NCI-H1436 treated with DMSO at 0.1 percent for 48 hours (cell line): ENCODE measurements at regions not wholly inside any gene's neighbourhood (a gene's known extent, or its start where the extent isn't known, plus 50 kb on each side); places are given as distances from the start of the nearest gene placed in this dataset.
"Not testable (repeated sequence)": the region's sequence is repeated elsewhere in the genome, so short reads cannot be mapped to it uniquely, and the experiment has no call there.

ENCODE experiments used
- DNase-seq: peaks from one replicate; lab custom pipeline; 2025; lab: John Stamatoyannopoulos, UW

DNA sequence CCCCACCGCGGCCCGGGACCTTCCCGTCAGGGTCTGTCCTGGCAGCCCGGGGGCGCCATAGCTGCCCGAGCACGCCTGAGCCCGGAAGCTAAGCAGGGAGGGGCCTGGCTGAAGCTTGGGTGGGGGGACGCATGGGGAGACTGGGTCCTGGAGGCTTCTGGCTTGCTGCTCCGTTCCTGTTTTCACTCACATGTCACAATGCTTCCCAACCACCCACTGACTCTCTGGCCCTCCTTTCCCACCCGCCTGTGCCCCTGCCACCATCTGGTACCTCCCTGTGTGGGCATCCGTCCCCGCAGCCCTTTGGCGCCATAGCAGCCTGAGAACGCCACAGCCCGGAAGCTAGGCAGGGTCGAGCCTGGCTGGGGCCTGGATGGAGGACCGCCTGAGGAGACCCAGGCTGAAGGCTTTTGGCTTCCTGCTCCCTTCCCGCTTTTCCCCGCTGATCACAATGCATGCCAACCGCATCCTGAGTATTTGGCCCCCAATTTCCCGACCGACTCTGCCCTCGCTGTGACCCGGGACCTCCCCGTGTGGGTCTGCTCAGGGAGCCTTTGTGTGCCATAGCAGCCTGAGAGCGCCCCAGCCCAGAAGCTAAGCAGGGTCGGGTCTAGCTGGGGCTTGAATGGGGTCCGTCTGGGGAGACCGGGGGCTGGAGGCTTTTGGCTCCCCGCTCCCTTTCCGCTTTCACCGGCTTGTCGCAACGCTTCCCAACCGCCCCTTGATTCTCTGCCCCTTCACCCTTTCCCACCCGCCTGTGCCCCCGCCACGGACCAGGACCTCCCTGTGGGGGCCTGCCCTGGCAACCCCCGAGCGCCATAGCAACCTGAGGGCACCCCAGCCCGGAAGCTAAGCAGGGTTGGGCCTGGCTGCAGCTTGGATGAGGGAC lies 2290.1 kb downstream of the TP53TG3F start:
- no peak for DNase-seq

DNA sequence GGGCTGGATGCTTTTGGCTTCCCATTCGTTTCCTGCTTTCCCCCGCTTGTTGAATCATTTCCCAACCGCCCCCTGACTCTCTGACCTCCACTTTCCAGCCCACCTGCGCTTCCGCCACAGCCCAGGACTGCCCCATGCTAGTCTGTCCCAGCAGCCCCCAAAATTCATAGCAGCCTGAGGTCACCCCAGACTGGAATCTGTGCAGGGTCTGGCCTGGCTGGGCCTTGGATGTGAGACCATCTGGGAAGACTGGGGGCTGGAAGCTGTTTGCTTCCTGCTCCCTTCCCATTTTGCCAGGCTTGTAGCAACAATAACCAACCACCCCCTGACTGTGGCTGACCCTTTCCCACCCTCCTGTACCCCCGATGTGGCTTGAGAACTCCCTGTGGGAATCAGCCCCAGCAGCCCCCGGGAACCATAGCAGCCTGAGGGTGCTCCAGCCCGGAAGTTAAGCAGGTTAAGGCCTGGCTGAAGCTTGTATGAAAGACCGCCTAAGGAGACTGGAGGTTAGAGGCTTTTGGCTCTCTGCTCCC lies 2290.8 kb downstream of the TP53TG3F start:
- no peak for DNase-seq

DNA sequence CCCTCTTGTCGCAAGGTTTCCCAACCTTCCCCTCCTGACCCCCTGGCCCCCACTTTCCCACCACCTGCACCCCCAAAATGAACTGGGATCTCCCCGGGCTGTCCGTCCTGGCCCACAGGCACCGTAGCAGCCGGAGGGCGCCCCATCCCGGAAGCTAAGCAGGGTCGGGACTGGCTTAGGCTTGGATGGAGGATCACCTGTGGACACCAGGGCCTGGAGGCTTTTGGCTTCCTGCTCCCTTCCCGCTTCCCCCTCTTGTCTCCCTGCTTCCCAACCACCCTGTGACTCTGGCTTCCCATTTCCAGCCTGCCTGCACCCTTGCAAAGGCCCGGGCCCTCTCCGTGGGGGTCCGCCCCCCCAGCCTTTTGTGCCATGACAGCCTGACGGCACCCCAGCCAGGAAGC lies 2291.3 kb downstream of the TP53TG3F start:
- DNase-seq, result no peak

DNA sequence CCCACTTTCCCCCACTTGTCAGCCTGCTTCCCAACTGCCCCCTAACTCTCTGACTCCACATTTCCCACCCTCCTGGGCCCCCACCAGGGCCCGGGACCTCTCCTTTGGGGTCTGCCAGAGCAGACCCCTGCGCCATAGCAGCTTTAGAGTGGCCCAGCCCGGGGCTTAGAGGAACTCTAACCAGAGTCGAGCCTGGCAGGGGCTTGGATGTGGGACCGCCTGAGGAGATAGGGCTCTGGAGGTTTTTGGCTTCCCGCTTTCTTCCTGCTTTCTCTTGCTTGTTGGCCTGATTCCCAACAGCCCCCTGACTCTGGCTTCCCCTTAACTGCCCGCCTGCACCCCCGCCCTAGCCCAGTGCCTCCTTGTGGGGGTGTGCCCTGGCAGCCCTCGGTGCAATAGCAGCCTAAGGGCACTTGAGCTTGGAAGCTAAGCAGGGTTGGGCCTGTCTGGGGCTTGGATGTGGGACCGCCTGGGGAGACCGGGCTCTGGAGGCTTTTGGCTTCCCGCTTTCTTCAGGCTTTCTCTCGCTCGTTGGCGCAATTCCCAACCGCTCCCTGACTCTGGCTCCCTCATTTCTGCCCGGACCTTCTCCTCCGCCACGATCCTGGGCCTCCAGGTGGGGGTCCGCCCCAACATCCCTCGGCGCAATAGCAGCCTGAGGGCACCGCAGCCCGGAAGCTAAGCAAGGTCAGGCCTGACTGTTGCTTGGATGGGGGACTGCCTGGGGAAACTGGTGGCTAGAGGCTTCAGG lies 2292.0 kb downstream of the TP53TG3F start:
- no peak for DNase-seq

DNA sequence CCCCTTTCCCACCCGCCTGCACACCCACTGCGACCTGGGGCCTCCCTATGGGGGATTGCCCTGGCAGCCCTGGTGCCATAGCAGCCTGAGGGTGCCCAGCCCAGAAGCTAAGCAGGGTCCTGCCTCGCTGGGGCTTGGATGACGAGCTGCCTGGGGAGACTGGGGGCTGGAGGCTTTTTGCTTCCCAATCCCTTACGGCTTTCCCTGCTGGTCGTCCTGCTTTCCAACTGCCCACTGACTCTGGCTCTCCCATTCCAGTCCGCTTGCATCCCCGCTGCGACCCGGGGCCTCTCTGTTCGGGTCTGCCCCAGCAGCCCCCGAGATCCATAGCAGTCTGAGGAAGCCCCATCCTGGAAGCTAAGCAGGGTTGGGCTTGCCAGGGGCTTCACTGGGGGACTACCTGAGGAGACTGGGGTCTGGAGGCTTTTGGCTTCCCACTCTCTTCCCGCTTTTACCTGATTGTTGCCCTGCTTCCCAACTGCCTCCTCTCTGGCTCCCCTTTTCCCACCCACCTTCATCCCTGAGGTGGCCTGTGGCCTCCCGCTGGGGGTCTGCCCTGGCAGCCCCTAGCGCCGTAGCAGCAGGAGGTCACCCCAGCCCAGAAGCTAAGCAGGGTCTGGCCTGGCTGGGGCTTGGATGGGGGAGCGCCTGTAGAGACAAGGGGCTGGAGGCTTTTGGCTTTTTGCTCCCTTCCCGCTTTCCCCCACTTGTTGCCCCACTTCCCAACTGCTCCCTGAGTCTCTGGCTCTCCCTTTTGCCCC lies 2292.8 kb downstream of the TP53TG3F start:
- no peak for DNase-seq

DNA sequence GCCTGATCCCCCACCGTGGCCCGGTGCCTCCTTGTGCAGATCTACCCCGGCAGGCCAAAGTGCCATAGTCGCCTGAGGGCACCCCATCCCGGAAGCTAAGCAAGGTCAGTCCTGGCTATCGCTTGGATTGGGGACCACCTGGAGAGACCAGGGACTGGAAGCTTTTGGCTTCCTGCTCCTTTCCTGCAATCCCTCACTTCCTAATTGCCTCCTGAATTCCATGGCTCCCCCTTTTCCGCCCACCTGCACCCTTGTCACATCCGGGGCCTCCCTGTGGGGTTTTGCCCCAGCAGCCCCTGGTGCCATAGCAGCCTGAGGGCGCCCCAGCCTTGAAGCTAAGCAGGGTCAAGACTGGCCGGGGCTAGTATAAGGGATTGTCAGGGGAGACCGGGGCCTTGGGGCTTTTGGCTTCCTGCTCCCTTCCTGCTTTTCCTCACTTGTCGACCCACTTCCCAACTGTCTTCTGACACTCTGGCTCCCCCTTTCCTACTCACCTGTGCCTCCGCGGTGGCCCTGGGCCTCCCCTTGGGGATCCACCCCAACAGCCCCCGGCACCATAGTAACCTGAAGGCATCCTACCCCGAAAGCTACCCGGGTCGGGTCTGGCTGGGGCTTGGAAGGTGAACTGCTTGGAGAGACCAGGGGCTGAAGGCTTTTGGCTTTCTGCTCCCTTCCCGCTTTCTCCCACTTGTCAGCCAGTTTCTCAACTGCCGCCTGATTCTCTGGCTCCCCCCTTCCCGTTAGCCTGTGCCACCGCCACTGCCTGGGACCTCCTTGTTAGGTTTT lies 2293.6 kb downstream of the TP53TG3F start:
- DNase-seq, result no peak

DNA sequence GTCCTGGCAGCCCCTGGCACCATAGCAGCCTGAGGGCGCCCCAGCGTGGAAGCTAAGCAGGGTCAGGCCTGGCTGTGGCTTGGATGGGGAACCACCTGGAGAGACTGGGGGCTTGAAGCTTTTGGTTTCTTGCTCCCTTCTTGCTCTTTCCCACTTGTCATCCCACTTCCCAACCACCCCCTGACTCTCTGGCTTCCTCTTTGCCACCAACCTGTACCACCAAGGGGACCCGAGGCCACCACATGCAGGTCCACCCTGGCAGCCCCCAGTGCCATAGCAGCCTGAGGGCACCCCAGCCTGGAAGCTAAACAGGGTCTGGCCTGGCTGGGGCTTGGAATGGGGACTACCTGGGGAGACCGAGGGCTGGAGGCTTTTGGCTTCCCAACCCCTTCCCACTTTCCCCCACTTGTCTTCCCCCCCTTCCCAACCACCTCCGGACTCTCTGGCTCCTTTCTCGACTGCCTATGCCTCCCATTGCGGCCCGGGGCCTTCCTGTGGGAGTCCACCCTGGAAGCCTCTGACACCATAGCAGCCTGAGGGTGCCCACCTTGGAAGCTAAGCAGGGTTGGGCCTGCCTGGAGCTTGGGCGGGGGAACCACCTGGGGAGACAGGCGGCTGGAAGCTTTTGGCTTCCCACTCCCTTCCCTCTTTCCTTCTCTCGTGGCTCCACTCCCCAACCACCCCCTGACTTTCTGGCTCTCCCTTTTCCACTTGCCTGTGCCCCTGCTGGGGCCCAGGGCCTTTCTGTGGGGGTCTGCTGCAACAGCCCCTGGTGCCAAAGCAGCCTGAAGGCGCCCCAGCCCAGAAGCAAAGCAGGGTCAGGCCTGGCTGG lies 2294.4 kb downstream of the TP53TG3F start:
- no peak for DNase-seq

DNA sequence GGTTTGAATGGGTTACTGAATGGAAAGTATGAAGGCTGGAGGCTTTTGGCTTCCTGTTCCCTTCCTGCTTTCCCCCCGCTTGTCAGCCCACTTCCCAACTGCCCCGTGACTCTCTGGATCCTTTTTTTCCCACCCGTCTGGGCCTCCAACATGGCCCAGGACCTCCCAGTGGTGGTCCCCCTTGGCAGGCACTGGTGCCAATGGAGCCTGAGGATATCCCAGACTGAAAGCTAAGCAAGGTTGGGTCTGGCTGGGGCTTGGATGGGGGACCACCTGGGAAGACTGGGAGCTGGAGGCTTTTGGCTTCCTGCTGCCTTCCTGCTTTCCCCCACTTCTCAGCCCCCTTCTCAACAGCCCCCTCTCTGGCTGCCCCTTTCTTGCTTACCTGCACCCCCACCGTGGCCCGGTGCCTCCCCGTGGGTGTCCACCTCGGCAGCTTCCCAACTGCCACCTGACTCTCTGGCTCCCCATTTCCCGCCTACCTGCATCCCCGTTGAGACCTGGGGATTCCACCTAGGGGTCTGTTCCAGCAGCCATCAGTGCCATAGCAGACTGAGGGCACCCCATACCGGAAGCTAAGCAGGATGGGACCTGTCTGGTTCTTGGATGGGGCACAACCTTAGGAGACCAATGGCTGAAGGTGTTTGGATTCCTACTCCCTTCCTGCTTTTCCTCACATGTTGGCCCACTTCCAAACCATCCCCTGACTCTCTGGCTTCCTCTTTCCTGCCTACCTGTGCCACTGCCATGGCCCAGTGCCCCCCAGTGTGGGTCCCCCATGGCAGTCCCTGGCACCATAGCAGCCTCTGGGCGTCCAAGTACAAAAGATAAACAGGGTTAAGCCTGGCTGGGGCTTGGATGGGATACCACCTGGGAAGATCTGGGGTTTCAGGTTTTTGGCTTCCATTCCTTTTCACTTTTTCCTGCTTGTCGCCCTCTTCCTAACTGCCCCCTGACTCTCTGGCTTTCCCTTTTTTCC lies 2295.3 kb downstream of the TP53TG3F start:
- DNase-seq, result no peak

DNA sequence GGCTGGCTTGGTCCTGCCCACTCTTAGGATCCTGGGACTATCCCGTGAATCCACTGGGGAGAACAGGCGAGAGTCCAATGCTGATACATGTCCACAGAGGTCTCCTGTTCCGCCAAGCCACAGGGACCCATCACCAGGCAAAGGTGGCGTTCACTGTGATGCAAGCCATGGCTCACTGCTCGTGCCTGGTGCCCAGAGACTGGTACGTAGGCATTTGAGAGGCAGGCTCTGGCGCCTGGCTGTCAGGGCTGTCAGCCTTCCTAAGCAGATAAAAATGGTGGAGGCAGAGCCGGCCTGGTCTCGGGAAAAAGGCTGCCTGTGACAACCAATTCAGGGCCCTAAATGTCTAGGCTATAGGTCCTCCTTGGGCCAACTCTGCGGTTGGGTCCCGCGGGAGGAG lies 2329.0 kb downstream of the TP53TG3F start:
- DNase-seq, result no peak

DNA sequence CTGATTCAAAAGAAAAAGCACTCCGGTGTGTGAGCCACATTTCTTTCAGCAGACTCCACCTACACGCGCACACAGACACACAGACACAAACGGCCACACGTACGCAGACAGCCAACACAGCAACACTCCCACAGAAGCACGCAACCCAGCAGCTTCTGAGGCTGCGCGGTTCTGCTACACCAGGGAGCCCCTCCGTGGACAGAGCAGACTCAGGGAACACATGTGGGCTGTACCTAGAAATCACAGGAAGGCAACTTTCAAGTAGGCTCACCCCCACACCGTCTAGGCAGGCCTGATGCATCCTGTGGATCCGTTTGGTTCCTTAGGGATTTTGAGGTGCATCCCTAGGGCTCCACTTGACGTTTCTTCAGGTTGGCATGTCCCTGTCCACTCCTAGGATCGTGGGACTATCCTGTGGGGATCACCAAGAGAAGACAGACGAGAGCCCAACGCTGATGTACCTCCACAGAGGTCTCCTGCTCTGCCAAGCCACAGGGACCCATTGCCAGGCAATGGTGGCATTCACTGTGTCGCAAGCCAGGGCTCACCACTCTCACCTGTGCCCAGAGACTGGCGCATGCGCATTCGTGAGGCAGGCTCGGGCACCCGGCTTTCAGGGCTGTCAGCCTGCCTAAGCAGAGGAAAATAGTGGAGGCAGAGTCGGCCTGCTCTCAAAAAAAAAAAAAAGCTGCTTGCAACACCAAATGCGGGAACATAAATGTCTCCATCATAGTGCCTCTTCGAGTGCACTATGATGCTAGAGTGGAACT lies 2333.3 kb downstream of the TP53TG3F start:
- DNase-seq, result no peak

DNA sequence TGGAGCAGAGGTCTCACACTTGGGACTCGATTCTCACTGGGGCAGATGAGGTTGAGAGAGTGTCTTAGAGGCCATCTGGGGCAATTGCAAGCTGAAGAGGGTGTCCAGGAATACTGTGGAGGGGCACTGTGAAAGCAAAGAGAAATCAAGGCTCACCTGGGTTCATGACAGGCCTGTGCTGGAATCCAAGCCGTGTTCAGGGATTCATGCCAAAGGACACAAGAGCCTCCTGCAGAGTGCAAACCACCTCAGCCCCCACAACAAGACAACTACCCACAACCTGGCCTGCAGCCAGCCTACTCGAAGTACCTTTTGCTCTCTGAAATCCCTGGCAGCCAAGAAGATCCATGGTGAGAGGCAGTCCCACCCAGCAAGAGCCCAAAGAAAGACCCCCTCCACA lies 2334.2 kb downstream of the TP53TG3F start:
- DNase-seq, result no peak

DNA sequence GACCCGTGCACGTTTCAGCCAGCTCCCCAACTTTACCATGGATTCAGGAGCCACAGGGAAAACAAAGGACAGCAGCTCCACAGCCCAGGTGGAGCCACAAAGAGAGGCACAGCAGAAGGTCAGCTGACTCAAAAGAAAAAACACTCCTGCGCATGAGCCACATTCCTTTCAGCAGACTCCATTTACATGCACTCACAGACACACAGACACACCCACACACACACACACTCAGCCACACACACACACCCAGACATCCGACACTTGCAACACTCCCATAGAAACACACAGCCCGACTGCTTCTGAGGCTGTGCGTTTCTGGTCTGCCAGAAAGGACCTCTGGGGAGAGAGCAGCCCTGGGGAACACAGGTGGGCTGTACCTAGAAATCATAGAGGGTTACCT lies 2335.5 kb downstream of the TP53TG3F start:
- DNase-seq, result no peak

DNA sequence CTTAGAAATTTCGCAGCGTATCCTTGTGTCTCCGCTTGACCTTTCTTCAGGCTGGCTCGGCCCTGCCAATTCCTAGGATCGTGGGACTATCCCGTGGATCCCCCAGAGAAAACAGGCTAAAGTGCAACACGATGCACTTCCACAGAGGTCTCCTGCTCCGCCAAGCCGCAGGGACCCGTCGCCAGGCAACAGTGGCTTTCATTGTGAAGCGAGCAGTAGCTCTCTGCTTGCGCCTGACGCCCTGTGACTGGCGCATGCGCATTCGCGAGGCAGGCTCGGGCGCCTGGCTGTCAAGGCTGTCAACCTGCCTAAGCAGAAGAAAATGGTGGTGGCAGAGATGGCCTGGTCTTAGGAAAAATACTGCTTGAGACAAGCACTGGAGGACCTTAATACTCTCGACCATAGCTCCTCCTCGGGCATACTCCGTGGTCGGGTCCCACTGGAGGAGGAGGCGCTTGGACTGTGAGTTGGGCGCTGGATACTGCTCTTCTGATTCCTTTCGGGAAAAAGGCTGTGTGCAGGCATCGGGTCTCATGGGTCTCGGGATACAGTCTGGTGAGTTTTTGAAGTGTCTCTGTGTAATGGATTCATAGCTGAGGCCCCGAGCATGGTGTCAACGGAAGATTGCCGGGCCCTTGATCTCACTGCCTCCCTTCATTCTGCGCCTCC lies 2336.1 kb downstream of the TP53TG3F start:
- DNase-seq, result no peak

DNA sequence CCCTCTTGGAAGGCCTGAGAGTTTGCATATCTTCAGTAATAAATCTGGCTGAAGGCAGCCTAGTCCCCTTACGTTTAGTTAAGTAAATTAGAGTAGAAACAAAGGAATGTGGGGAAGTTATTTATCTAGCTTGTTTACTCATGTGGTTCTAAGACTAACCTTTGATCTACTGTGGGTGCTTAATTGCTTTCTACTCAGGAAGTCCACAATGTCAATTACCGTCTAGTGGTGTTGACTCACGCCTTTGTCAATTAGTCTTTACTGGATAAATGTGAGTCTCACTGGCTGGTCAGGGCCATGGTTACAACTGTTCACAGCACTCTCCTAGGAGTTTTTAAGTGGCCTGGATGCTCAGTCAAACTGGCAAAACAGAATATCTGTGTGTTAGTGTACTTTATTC lies 2338.4 kb downstream of the TP53TG3F start:
- no peak for DNase-seq

DNA sequence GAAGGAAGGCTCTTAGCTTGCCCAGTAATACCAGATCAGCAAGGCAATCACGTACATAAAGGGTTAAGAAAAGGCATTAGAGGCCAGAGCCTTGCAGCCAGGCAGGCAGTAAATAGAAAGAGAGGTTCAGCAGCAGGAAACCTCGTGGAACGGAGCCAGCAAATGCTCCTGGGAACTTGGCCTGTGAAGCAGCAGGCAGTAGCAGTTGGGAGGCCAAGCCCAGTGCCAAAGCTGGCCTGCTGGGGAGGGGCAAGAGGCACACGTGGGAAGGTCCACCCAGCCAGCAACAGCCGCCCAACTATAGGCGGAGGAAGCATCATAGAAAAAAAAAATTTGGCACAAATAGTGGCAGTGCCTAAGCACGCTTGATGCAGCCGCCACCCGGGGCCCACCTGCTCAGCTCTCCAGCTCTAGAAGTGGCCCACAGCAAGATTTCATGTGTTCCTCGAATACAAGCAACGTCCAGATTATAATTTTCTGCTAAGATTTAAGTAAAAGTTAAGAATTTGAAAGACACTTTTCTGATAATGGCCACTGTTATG lies 2339.5 kb downstream of the TP53TG3F start:
- no peak for DNase-seq

DNA sequence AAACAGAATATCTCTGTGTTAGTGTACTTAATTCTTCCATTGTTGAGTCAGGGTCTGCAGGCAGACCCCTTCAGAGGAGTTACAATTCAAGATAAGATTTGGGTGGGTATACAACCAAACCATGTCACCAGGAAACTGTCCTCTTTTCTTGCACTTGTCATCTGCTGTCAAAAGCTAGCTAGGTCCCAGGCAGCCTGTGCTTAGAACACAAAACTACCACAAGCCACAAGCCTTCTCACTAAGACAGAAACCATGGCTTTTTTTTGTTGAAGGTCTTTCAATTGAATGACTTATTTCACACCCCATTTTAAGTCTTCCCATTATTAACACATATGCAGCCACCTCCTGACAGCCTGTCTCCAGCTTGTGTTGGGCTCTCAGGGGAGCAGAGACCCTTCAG lies 2345.1 kb downstream of the TP53TG3F start:
- DNase-seq, result not testable (repeated sequence)

DNA sequence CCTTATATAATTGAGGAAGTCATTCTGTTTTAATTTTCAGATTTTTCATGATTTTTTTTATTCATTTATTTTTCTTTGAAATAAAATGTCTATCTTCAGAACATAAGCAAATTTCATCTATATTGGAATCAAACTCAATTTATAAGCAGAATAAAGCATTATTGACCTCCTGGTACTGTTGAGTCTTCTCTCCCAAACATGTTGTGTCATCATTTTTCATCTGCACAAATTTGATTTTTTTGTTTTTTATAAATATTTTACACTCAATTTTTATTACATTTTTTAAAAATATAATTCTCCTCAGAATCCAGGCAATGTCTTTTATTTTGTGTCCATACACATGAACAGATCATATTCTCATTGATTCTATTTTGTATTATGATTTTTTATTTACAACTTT lies 2363.9 kb downstream of the TP53TG3F start:
- no peak for DNase-seq

DNA sequence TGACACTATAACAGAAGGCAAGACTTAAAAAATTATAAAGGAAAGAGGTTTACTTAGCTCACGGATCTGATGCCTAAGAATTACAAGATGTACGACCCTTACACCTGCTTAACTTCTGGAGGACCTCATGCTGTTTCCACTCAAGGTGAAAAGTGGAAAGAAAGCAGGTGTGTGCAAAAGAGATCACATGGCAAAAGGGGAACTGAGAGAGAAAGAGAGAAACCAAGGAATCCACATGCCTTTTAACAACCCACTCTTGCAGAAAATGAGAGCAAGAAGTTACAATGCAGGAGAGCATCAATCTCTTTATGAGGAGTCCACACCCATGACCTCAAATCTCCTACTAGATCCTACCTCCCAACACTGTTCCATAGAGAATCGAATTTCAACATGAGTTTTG lies 2382.2 kb downstream of the TP53TG3F start:
- DNase-seq, result no peak
